SW480 (cell line): ENCODE measurements at regions not wholly inside any gene's neighbourhood (a gene's known extent, or its start where the extent isn't known, plus 50 kb on each side); places are given as distances from the start of the nearest gene placed in this dataset.

ENCODE experiments used
- DNase-seq: peaks from one replicate; pipeline ENCODE4 v3.0.0-alpha.2; 2016; ENCODE audit warnings: low spot score

DNA sequence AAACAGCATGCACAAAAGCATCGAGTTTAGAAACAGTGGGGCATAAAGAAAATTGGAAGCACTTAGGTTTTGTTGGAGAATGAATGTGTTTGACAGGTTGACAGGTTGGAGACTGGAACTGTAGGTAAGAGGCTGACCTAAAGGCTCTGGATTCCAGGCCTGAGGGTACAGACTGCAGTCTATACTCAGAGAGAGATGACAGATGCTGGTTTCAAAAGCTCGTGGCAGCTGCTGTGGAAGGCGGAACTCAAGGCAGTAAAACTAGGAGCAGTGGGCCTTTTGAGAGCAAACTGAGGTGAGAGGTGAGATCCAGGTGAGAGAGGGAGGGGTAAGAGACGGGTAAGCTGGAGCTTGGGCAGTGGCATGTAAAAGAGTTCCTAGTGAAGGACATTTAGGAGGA lies 415.2 kb downstream of the TRIML1 start:
- DNase-seq, result no peak

DNA sequence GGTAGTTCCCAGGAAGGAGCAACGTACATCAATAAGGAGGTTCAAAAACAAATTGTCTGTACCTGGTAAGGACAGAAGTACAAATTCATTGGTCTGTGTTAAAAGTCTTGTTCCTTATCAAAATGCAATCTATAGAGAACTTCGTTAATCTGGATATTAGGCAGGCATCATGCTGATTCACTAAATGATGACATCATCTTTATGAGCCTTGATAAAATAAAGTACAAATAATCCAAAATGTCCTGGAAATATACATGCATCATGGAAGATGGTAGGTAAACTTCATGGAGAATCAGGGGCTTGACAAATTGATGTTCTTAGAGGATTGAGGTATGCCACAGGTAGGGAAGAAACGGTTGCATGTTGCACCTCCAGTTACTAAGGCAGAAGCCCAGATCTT lies 433.9 kb downstream of the TRIML1 start:
- no peak for DNase-seq

DNA sequence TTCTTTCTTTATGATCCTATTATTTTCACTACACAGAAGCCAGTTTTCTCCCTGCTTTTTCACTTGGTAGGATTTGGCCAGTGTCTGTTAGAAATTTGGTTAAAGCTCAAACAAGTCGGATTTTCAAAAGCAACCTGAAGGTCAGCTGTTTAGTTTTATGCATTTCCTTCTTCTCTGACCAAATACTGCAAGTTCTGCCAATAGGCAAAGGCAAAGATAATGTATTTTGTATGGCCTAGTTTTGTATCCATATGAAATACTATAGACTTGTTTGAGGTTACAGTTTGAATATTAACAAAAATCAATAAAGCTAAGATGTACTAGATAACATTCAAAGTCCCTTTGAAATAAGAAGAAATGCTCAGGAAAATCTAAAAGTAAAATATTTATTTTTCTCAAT lies 439.4 kb downstream of the TRIML1 start:
- DNase-seq, result no peak

DNA sequence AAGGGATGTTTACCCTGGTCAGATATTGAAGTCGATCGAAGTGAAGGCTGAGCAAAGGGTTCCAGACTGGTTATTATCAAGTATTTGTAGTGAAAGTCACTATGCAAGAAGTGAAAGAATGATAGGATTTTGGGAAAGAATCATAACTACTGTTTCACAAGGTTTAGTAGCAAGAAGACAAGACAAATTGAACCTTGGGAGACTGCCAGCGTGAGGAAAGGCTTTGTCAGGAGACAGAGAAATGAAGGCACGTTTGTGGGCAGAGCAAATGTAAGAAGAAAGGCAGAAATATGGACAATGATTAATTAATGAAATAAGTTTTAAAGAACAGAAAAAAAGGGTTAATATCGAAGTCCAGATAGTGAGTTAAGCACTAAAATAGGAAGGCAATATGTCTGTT lies 456.8 kb downstream of the TRIML1 start:
- no peak for DNase-seq

DNA sequence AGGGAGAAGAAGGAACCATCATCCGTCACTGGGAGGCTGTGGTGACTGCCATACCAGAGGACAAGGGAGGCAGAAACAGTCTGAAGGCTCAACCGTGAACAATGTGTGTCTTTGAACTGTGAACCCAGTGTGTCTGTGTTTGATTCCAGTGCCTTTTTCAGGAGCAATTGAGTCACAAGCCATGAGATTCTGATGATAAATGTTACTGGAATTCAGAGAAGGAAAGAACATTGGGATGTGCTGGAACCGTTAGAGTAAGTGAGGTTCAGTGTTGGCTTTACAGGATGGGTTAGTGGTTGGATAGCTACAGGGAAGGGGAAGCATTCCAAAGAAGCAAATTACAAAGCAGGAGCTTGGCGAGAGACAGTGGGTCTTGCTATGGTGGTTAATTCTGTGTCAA lies 464.4 kb downstream of the TRIML1 start:
- DNase-seq, result no peak

DNA sequence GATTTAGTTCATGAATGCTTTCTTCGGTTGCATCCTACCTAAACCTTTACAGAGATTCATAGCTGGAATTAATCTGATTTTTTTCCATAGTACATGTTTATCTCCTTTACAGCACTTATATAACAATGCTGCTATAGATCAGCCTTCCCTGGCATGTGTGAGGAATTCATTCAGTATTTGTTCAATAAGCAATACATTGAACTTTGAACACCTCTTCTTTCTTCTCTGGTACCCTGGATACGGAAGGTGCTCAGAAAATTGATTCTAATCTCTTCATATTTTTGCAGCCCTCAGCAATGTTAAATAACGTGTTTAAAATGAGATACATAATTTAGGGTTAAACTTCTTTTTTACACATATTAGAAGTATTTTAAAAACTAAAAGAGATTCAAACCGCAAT lies 467.4 kb downstream of the TRIML1 start:
- no peak for DNase-seq

DNA sequence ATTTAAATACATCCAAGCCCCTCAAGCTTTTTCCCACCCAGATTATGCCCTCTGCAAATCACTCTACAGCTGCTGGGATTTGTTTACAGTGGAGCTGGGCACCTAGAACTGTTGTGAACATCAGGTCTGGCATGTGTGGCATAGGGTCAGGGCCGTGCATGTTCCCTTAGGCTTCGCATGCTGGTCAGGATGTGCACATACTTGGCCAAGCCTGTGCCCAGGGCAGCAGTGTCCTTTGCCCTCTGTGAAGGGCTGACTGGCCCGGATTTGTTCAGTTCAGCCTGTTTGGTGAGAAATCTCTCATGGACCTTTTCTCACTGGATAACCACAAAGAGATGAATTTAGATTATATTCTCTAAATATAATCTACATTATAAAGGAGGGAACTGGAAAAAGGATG lies 471.9 kb downstream of the TRIML1 start:
- no peak for DNase-seq

DNA sequence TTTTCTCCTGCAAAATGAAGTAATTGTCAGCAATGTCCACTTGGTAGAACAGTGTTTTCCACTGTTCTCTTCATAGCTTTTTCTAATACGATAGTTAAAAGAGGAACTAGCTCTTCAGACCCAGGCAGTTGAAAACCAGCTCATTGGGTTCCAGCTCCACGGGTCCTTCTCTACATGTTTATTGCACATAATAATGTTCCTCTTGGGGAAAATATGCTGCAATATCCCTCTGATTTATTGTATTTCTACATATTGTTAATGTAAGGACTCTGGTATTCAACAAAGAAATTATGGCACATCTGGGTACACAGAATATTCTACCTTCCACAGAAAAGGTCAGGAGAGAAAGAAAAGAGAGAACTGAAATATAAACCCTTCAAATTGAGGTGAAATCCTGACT lies 473.4 kb downstream of the TRIML1 start:
- DNase-seq, result no peak

DNA sequence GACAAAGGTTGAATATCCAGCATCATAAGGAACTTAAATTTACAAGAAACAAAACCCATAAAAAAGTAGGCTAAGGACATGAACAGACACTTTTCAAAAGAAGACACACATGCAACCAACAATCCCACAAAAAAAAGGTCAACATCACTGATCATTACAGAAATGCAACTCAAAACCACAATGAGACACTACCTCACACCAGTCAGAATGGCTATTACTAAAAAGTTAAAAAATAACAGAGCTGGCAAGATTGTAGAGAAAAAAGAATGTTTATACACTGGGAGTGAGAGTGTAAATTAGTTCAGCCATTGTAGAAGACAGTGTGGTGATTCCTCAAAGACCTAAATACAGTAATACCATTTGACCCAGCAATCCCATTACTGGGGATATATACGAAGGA lies 474.7 kb downstream of the TRIML1 start:
- DNase-seq, result no peak

DNA sequence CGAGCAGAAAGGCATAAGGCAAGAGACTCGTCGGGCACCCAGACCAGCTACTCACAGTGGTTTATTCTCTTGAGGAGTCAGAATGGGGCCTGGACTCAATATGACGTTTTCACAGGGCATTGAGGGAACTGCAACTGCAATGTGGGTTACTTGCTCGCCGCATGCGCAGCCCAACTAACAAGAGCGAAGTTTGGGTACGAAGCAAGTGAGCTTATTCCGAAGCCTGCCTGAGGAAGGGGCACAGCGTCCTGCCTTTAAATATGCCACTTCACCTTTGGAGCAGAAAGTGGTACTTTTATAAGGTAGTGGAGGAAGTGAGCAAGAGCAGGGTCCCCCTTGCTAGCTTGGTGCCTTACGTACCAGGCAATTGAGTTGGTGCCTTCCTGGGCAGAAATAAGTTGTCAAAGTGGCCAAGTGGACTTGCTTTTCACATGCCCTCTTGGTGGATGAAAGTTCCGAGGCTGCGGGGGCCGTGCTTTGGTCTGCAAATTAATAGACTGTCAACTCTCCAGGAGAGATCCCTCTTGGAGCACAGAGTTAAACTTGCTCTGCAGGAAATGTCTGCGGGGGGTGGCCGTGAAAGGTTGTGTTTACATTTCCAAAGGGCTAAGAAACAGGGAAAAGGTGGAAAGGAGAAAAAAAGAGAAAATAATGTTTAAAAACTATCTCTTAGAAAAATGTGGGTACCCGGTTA lies 480.4 kb downstream of the TRIML1 start:
- no peak for DNase-seq

DNA sequence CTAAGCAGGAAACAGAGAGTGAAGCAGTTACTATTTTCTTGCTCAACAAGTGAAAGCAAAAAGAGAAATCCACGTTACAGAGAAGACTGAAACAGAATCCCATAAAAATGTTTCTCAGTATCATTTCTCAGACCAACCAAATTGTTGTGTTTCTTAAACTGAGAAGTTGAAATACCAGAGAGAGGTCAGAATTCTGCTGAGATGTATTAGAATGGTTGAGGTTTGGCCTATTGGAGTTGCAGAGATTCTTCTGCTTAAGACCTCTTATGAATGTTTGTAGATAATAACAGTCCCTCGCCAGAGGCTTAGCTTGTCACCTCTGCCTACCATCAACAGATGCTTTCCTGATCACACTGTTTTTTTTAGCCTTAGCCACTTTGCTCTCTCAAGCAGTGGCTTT lies 481.4 kb downstream of the TRIML1 start:
- DNase-seq, result no peak

DNA sequence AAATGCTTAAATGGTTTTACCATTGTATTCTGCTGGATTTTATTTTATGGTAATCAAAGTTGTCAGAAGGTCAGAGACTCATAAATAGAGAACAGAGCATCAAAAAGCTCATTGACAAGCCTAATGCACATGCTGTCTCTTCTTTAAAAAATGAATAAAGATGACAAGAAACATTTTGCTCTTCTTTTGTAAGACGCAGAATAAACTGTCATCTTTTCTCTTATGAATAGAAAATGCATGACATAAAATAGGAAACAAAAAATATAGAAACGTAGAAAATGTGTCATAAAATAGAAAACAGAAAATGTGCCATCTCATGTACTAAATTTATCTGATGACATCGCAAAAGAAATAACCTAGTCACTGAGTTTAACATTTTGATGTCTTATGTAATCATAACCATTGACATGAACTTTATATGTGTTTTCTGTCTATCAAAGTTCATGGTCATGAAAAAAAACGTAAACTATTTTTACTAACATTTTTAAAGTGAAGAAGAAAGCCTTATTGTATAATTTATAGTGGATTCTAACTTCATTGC lies 484.1 kb downstream of the TRIML1 start:
- DNase-seq, result no peak

DNA sequence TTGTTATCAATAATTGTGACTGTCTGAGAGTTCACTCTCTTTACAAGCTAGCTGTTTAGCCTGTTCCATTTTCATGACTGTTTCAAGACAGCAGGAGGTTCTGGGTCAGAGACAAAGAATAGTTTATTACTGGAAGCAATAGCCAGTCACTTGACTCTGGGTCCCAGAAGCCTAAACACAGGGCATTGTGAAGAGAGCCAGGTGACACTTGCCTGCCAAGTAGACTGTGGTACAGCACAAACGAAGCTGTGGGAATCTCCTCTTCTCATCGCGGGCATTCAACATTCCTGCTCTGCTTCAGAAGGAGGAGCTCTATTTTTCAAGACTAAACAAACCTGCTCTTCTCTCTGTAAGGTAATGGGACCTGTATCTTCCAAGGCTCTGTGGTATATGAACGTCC lies 485.1 kb downstream of the TRIML1 start:
- no peak for DNase-seq

DNA sequence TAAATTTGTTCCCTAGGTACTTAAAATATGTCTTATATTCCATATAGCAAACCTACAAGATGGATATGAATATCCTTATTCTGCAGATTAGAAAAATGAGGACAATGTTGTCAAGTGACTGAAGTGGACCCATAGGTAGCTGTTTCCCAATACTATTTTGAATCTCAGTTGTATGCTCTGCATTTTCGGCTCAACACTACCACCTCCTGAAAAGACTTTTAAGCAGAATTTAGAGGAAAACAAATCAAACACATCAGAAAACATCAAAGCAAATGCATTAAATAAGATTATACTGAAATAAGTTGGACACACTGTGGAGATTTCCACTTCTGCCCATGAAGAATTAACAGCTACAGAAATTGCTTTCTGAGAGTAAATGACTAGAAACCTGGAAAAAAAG lies 488.7 kb downstream of the TRIML1 start:
- DNase-seq, result no peak

DNA sequence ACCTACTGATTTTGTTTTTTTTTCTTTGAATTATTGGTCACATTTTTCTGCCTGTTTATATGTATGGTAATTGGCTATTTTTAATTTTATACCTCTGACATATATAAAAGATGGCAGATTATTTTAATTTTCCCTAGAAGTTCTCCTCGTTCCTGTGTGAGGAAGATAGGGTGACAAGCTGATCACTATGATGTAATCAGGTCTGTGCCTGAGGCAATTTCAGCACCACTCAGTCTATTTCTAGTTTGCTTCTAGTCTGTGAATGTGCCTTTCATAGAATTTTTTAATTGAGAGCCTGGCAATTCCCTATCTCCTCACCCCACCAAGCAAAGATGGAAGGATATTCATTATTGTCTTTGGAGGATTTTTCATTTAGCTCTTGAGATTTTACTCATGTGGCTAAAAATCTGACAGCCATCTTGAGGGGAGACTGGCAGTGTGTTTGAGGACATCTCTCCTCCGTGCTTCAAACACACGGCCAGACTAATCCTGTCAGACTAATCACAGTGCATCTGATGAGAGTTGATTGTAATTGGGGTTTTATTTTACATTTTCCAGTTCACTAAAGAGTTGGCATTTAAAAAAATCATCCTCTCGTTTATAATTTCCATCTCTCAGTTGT lies 500.3 kb downstream of the TRIML1 start:
- DNase-seq, result no peak

DNA sequence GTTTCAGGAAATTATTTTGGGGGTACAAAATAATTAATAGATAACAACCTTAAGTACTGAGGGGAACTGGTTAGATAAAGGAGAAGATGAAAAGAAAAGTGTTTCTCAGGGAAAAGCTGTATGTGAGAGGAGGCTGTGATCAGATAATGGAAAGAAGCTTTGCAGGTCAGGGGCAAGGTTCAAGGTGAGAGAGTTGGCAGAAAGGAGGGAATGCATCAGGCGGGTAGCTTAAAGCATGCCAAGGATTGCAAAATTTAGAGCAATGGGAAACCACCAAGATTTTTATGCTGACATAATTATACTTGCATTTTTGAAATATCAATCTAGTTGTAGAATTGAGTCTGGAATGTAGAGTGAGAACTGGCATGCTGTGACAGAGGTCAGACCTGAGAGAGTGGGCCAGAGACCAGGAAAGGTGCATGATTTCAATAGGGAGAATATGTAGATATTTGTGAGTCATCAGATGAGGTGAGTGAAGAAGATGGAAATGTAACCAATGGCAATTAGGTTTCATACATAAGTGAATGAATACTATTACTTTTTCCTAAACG lies 508.7 kb downstream of the TRIML1 start:
- DNase-seq, result no peak

DNA sequence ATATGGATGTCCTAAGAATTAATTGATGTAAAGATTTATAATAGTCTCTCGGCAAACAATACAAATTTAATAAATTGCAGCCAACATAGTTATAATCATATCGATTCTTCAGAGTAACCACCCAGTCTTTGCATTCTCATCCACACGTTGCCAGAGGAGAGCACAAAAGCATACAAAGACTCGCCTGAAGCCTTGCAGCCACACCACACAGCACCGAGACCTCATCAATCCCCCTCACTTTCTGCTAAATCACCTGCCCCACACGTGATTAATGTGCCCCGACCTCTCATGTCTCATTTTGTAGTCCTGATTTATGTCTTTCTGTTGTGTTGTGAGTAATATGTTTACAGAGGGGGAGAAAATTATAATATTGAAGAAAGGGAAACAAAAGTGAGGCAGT lies 510.4 kb downstream of the TRIML1 start:
- DNase-seq, result no peak

DNA sequence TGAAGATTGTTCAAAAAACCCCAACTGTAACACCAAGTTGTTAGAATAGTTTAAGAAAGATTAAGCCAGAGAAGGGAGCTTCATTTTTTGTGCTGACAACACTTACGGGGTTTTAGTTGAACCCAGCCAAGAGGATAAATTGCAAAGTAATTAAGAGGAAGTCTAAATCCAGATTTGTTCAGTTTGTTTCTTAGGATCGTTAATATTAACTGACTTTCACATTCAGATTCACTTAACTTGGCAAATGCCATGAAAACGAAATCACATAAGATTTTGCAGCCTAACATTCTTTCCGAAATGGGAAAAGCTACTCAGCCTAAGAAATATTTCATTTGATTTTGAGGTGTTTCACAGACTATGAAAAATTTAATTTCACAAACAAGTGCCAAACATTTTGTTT lies 511.3 kb downstream of the TRIML1 start:
- DNase-seq, result no peak

DNA sequence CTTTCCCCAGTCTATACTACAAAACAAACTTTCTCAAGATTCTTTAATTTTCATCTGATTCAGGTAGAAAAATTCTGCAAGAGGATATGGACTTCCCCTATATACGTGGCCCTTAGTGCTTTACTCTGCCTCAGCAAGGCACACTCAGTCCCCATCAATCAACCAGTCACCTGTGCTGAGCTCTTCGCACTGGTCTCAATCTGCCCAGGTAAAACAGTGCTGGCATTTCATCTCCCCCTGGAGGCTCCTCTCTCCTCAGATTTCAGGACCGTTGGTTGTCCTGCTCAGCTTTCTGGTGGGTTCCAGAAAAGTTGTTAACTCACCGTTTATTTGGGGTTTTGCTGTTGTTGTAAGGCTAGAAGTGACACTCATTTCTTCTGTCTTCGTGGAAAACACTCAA lies 518.1 kb downstream of the TRIML1 start:
- no peak for DNase-seq

DNA sequence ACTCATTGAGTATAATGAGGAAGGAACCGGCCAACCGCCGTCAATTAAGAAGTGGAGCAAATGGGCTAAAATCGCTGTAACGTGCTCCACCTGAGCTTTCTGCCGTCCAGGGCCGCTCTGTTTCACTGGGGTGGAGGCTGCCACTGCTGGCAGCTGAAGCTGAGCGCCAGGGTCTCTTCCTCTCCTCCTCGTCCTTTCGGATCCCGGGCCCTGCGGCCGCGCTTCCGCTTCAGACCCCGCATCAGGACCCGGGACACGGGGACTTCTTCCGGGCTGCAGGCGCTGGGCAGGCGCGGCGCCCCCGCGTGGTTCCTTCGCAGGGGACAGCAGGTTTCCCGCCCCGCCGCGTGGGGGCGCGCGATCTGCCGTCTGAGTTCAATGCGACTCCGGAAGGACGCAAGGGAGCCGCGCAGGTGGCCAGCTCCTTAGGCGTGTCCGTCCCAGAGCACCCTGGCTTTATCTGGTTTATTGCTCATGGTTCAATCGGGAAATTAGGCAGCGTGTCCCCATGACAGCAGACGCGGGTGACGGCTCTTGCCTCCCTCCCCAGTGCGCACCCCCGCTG lies 519.8 kb downstream of the TRIML1 start:
- no peak for DNase-seq

DNA sequence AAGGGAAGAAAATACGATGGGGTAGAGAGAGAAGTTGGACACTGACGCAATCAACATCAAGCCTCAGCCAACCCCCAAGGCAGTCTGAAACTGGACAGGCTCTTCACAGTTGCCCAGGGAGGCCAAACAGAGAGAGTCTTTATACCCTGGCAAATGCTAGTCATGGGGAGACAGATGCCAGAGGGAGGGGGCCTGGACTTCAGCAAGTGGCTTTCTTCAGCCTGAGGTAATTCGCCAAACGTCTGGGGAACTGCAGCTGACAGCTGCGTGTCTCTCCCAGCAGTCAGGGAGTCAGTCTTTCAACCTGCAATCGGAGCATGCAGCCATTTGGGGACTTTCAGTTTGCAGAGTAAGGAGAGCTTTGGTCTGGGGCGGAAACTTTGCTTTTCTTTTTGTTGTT lies 521.6 kb downstream of the TRIML1 start:
- no peak for DNase-seq

DNA sequence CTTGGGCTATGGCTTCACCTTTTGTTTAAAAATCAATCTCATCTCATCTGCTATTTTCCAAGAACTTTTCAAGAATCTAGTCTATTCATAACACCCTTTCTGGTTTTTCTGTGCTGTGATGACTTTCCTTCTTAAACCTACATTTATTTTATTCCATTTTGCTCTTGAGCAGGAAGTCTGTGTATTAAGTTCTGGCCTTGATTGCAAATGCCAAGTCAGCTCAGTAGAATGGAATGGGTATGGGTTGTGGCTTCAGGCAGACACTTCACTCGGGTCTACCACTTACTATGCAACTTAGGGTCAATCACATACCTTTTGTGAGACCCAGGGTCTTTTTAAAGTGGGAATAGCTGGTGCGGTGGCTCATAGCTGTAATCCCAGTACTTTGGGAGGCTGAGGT lies 522.3 kb downstream of the TRIML1 start:
- no peak for DNase-seq

DNA sequence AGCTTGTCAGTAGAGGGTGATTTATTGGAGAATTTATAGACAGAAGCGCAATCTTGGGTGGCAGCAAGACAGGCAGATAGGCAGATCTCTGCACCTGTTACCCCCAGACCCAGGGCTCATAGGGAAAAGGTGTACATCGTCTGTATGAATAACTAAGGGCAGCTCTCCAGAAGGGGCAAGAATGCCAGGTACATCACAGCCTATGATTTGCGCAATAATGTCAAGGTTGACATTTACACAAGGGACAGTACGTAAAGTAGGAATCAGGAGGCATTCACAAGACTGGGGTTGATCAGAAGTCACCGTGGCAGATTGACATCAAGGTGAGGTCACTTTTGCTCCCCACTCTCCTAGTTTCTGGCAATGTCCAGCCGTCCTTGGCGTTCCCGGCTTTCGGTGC lies 524.1 kb downstream of the TRIML1 start:
- DNase-seq, result no peak
